SU-DHL-6 (cell line): ENCODE measurements at regions not wholly inside any gene's neighbourhood (a gene's known extent, or its start where the extent isn't known, plus 50 kb on each side); places are given as distances from the start of the nearest gene placed in this dataset.

ENCODE experiments used
- CTCF ChIP-seq: fragments of 200-600 bp; sonication (generic); IDR thresholded peaks from one replicate; pipeline ENCODE4 v1.5.1; 2017; ENCODE audit warnings: antibody characterized with exemption, mild to moderate bottlenecking, low read length, moderate library complexity; ENCODE audit not compliant: insufficient read depth, poor library complexity, severe bottlenecking
- EZH2phosphoT487 ChIP-seq: fragments of 200-600 bp; sonication (generic), shearing (Covaris generic); conservative IDR thresholded peaks from 2 replicates; pipeline ENCODE4 v1.6.1; 2018; ENCODE audit warnings: mild to moderate bottlenecking, antibody characterized with exemption, low read length, moderate library complexity, mixed read lengths

- no peak for TF ChIP-seq CTCF
- TF ChIP-seq EZH2phosphoT487: no peak
Observed at GRCh38 chr7:89714131-89714530, 440.1 kb upstream of the STEAP1 start.
